22Rv1 (cell line): ENCODE measurements at regions not wholly inside any gene's neighbourhood (a gene's known extent, or its start where the extent isn't known, plus 50 kb on each side); places are given as distances from the start of the nearest gene placed in this dataset.

Experiments used
- ZFX ChIP-seq: fragments of 450-650 bp; IDR thresholded peaks from 2 replicates; pipeline ENCODE4 v1.6.1; 2017; ENCODE audit warnings: antibody characterized with exemption, borderline replicate concordance
- TF ChIP-seq, protein P1 (sequence below): fragments of 450-650 bp; IDR thresholded peaks from 2 replicates; pipeline ENCODE4 v1.5.1; 2017; ENCODE audit warnings: mild to moderate bottlenecking

- TF ChIP-seq, protein P1, sequence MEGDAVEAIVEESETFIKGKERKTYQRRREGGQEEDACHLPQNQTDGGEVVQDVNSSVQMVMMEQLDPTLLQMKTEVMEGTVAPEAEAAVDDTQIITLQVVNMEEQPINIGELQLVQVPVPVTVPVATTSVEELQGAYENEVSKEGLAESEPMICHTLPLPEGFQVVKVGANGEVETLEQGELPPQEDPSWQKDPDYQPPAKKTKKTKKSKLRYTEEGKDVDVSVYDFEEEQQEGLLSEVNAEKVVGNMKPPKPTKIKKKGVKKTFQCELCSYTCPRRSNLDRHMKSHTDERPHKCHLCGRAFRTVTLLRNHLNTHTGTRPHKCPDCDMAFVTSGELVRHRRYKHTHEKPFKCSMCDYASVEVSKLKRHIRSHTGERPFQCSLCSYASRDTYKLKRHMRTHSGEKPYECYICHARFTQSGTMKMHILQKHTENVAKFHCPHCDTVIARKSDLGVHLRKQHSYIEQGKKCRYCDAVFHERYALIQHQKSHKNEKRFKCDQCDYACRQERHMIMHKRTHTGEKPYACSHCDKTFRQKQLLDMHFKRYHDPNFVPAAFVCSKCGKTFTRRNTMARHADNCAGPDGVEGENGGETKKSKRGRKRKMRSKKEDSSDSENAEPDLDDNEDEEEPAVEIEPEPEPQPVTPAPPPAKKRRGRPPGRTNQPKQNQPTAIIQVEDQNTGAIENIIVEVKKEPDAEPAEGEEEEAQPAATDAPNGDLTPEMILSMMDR, result no peak
- TF ChIP-seq ZFX, result no peak
Measured at GRCh38 chr6:130494729-130495128, 128.9 kb downstream of the TMEM200A start.
